Skeletal muscle tissue (tissue), 3 donors: ENCODE measurements at regions not wholly inside any gene's neighbourhood (a gene's known extent, or its start where the extent isn't known, plus 50 kb on each side); places are given as distances from the start of the nearest gene placed in this dataset.

Source experiments
- H3K27ac ChIP-seq: one replicate; pipeline ENCODE4 v1.7.0; 2013; ENCODE audit warnings: mild to moderate bottlenecking, low read depth, low read length, inconsistent platforms
- H3K27me3 ChIP-seq, 3 donors: one replicate each; pipeline ENCODE4 v1.7.0; 2013; ENCODE audit warnings: low read length in 3 of 3; ENCODE audit not compliant: control insufficient read depth in 3 of 3, insufficient read depth in 3 of 3
- H3K36me3 ChIP-seq, 3 donors: one replicate each; pipeline ENCODE4 v1.7.0; 2013; ENCODE audit warnings: low read length in 3 of 3; ENCODE audit not compliant: control insufficient read depth in 3 of 3, insufficient read depth in 3 of 3
- H3K4me1 ChIP-seq, 3 donors: one replicate each; pipeline ENCODE4 v1.7.0; 2013; ENCODE audit warnings: low read length in 3 of 3, mild to moderate bottlenecking in 3 of 3; ENCODE audit not compliant: control insufficient read depth in 3 of 3, insufficient read depth in 3 of 3
- H3K4me3 ChIP-seq, 3 donors: one replicate each; pipeline ENCODE4 v1.7.0; 2013; ENCODE audit warnings: low read length in 3 of 3
- H3K9ac ChIP-seq, 3 donors: one replicate each; pipeline ENCODE4 v1.7.0; 2013; ENCODE audit warnings: low read length in 3 of 3, mild to moderate bottlenecking in 3 of 3, moderate library complexity in 2 of 3, low read depth in 1 of 3
- H3K9me3 ChIP-seq, 3 donors: one replicate each; pipeline ENCODE4 v1.7.0; 2013; ENCODE audit warnings: low read length in 3 of 3; ENCODE audit not compliant: control insufficient read depth in 3 of 3
- donor health status: Osteomylitis.

DNA sequence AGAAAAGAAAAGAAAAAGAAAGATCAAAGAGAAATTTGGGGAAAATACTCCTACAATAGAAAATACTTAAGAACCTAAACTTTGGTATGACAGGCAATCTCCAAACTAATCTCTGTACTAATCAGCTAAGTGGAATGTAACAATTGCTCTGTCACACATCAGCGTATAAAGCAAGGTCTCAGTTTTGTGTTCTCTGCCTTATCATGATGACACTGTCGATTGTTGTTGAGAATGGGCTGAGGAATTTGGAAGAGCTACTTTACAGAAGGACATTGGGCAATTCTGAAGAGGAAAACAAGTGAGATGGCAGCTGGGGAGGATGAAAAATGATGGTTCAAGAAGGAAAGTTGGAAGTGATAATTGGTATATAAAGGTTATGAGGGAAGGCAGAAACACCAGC, 486.0 kb upstream of the HTR2C start:
- Histone ChIP-seq H3K27me3 (peaks cover 0 to 3% (median 0%) of the 10 kb centered on the region in 3 donors), H3K36me3 (no peaks in the 10 kb centered on the region), H3K9me3 (no peaks in the 10 kb centered on the region), H3K4me3 (no peak overlapping the region), H3K4me1 (no peaks in the 10 kb centered on the region), H3K27ac (no peak overlapping the region), H3K9ac (no peak overlapping the region)

GRCh38 chrX:114097427-114097826, 486.5 kb upstream of the HTR2C start:
- H3K4me3 ChIP-seq = no peak overlapping the region
- peaks cover 0 to 3% (median 0%) of the 10 kb centered on the region in 3 donors for H3K27me3 ChIP-seq
- no peak overlapping the region for H3K27ac ChIP-seq
- no peaks in the 10 kb centered on the region for H3K9me3 ChIP-seq
- no peaks in the 10 kb centered on the region for H3K4me1 ChIP-seq
- no peaks in the 10 kb centered on the region for H3K36me3 ChIP-seq
- no peak overlapping the region for H3K9ac ChIP-seq

- H3K4me3 ChIP-seq = no peak overlapping the region
- H3K9me3 ChIP-seq = no peaks in the 10 kb centered on the region
- H3K36me3 ChIP-seq = no peaks in the 10 kb centered on the region
- no peak overlapping the region for H3K27ac ChIP-seq
- no peak overlapping the region for H3K9ac ChIP-seq
- peaks cover 0 to 3% (median 0%) of the 10 kb centered on the region in 3 donors for H3K27me3 ChIP-seq
- no peaks in the 10 kb centered on the region for H3K4me1 ChIP-seq
Measured at GRCh38 chrX:114095789-114096188, 488.1 kb upstream of the HTR2C start.

- no peaks in the 10 kb centered on the region for H3K9me3 ChIP-seq
- no peaks in the 10 kb centered on the region for H3K36me3 ChIP-seq
- H3K9ac ChIP-seq = no peak overlapping the region
- H3K27ac ChIP-seq = no peak overlapping the region
- no peak overlapping the region for H3K4me3 ChIP-seq
- H3K27me3 ChIP-seq = no peaks in the 10 kb centered on the region
- no peaks in the 10 kb centered on the region for H3K4me1 ChIP-seq
Measured at GRCh38 chrX:114087543-114087942, 496.3 kb upstream of the HTR2C start.

- H3K36me3 ChIP-seq = no peaks in the 10 kb centered on the region
- H3K9ac ChIP-seq = no peak overlapping the region
- H3K4me3 ChIP-seq = no peak overlapping the region
- no peaks in the 10 kb centered on the region for H3K9me3 ChIP-seq
- H3K27me3 ChIP-seq = no peaks in the 10 kb centered on the region
- H3K4me1 ChIP-seq = no peaks in the 10 kb centered on the region
- H3K27ac ChIP-seq = no peak overlapping the region
Measured at GRCh38 chrX:114077773-114078172, 506.1 kb upstream of the HTR2C start.

DNA sequence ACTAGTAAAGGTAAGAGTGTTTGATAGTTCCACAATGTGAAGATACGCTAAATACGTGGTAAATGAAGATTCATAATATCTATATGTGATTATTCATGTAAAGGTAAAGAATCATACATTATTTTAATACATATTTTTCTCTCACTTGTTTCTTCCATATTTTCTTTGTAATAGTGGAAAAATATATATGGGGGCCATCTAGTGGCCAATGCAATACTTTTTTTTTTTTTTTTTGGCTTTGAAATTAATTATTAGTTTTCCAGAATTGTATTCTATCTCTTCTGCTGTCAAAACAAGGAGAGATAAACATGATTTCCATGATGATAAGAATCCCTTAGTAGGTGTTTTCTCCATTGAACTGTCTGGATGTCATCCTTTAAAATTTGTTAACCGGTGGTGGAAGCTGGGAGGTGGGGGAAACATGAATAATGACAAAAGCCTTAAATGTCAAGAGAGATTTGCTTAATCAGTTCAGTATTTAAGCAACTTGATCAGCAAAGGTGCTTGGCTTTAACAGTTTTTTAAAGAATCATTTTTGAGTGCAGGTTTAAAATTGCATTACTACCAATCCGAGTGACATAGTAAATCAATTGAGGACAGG, 508.7 kb upstream of the HTR2C start:
- Histone ChIP-seq H3K9ac (no peak overlapping the region), H3K4me1 (no peaks in the 10 kb centered on the region), H3K9me3 (no peaks in the 10 kb centered on the region), H3K36me3 (no peaks in the 10 kb centered on the region), H3K4me3 (no peak overlapping the region), H3K27me3 (no peaks in the 10 kb centered on the region), H3K27ac (no peak overlapping the region)

- no peak overlapping the region for H3K9ac ChIP-seq
- no peaks in the 10 kb centered on the region for H3K27me3 ChIP-seq
- no peaks in the 10 kb centered on the region for H3K36me3 ChIP-seq
- no peaks in the 10 kb centered on the region for H3K4me1 ChIP-seq
- no peak overlapping the region for H3K4me3 ChIP-seq
- H3K27ac ChIP-seq = no peak overlapping the region
- no peaks in the 10 kb centered on the region for H3K9me3 ChIP-seq
Measured at GRCh38 chrX:114073926-114074325, 510.0 kb upstream of the HTR2C start.

DNA sequence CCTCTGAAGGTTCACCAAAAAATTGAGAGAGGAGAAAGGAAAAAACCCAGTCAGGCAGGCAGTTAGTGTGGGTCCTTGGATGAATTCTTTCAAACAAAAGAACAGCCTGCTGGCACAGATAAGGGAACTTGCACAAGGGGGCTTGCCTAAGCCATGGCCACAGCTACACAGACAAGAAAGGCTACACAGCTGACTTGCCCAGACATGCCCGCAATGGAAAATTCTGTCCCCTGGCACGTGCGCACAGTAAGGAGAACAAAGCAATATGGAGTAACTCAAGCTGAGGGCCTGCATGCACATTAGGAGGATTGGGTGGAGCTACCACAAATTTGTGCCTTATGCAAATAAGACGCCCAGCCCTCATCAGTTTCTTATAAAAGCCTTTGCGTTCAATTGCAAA, 512.5 kb upstream of the HTR2C start:
- no peaks in the 10 kb centered on the region for H3K9me3 ChIP-seq
- H3K4me1 ChIP-seq = no peaks in the 10 kb centered on the region
- H3K27ac ChIP-seq = no peak overlapping the region
- H3K9ac ChIP-seq = no peak overlapping the region
- no peaks in the 10 kb centered on the region for H3K36me3 ChIP-seq
- H3K4me3 ChIP-seq = no peak overlapping the region
- no peaks in the 10 kb centered on the region for H3K27me3 ChIP-seq

- Histone ChIP-seq H3K9ac (no peak overlapping the region), H3K36me3 (no peaks in the 10 kb centered on the region), H3K27ac (no peak overlapping the region), H3K9me3 (no peaks in the 10 kb centered on the region), H3K4me3 (no peak overlapping the region), H3K27me3 (no peaks in the 10 kb centered on the region), H3K4me1 (no peaks in the 10 kb centered on the region)
Measured at GRCh38 chrX:114065577-114066223, 518.2 kb upstream of the HTR2C start.

GRCh38 chrX:114061226-114061625, 522.7 kb upstream of the HTR2C start:
- Histone ChIP-seq H3K9ac (no peak overlapping the region), H3K9me3 (no peaks in the 10 kb centered on the region), H3K4me3 (no peak overlapping the region), H3K27ac (no peak overlapping the region), H3K4me1 (no peaks in the 10 kb centered on the region), H3K36me3 (no peaks in the 10 kb centered on the region), H3K27me3 (no peaks in the 10 kb centered on the region)
